Loucy (cell line): ENCODE measurements at regions not wholly inside any gene's neighbourhood (a gene's known extent, or its start where the extent isn't known, plus 50 kb on each side); places are given as distances from the start of the nearest gene placed in this dataset.

Source experiments
- EZH2phosphoT487 ChIP-seq: fragments of 200-600 bp; IDR thresholded peaks from 2 replicates; pipeline ENCODE4 v1.6.1; 2018; ENCODE audit warnings: antibody characterized with exemption, mild to moderate bottlenecking, moderate library complexity, borderline replicate concordance
- TF ChIP-seq, protein P1 (sequence below): fragments of 200-600 bp; sonication (generic); conservative IDR thresholded peaks from 2 replicates; pipeline ENCODE4 v1.5.1; 2014; ENCODE audit warnings: mild to moderate bottlenecking, antibody characterized with exemption, low read length

DNA sequence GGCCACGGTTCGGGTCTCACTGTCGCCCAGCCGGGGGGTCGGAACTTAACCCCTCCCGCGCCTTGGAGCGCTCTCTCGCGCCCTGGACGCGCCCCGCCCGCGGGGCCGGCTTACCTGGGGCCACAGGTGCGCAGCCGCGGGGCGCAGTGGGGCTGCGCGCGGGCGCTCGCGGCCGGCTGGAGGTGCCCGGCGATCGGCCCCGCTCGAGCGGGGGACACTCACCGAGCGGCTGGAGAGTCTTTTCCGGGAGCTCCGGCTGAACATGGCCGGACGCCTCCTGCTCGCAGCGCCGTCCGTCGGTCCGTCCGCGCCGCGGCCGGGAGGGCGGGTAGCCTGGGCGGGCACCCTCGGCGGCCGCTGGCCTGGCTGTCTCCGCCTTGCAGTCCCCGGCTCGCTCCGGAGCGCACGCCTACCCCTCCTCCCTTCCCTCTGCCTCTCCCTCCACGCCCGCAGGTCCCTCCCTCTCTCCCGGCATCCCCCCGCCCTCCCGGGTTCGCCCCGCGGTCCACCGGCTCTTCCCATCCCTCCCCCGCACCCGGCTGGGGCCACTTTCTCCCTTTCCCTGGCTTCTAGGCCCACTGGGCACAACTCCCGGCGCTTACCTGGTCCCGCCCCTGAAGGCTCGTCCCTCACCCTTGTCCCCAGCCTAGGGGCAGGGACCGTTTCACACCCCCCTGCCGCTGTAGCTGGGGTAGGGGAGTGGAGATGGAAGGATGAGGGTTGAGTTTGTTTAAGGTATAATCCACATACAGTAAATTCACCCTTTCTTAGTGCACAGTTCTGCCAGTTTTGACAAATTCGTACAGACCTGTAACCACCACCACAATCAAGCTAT, 220.1 kb upstream of the PRICKLE2 start:
- TF ChIP-seq, protein P1, sequence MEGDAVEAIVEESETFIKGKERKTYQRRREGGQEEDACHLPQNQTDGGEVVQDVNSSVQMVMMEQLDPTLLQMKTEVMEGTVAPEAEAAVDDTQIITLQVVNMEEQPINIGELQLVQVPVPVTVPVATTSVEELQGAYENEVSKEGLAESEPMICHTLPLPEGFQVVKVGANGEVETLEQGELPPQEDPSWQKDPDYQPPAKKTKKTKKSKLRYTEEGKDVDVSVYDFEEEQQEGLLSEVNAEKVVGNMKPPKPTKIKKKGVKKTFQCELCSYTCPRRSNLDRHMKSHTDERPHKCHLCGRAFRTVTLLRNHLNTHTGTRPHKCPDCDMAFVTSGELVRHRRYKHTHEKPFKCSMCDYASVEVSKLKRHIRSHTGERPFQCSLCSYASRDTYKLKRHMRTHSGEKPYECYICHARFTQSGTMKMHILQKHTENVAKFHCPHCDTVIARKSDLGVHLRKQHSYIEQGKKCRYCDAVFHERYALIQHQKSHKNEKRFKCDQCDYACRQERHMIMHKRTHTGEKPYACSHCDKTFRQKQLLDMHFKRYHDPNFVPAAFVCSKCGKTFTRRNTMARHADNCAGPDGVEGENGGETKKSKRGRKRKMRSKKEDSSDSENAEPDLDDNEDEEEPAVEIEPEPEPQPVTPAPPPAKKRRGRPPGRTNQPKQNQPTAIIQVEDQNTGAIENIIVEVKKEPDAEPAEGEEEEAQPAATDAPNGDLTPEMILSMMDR = no peak
- TF ChIP-seq EZH2phosphoT487 = no peak
